Mesenchymal stem cell (in vitro differentiated cells and primary cell): ENCODE measurements at regions not wholly inside any gene's neighbourhood (a gene's known extent, or its start where the extent isn't known, plus 50 kb on each side); places are given as distances from the start of the nearest gene placed in this dataset.

Experiments used
- DNase-seq: peaks from one replicate; pipeline ENCODE4 v3.0.0-alpha.2; 2013
- H2AFZ ChIP-seq: one replicate; pipeline ENCODE4 v1.6.1; 2013; ENCODE audit warnings: low read depth, mild to moderate bottlenecking, control low read depth, inconsistent platforms, low read length, moderate library complexity
- H2AK5ac ChIP-seq: 2 replicates; pipeline ENCODE4 v1.6.1; 2013; ENCODE audit warnings: low read length, moderate library complexity, mild to moderate bottlenecking, inconsistent platforms; ENCODE audit not compliant: severe bottlenecking
- H2BK120ac ChIP-seq: one replicate; pipeline ENCODE4 v1.6.1; 2013; ENCODE audit warnings: low read depth, mild to moderate bottlenecking, inconsistent platforms, low read length, moderate library complexity
- H2BK12ac ChIP-seq, 2 experiments: one replicate each; pipeline ENCODE4 v1.6.1; 2013; ENCODE audit warnings: inconsistent platforms in 2 of 2, low read length in 2 of 2, mild to moderate bottlenecking in 2 of 2, moderate library complexity in 2 of 2, control low read depth in 1 of 2
- H2BK15ac ChIP-seq: one replicate; pipeline ENCODE4 v1.6.1; 2013; ENCODE audit warnings: mild to moderate bottlenecking, low read depth, inconsistent platforms; ENCODE audit not compliant: poor library complexity, severe bottlenecking
- H2BK5ac ChIP-seq: 2 replicates; pipeline ENCODE4 v1.6.1; 2013; ENCODE audit warnings: low read depth, mild to moderate bottlenecking, low read length, control low read depth, inconsistent platforms; ENCODE audit not compliant: poor library complexity, severe bottlenecking
- H3K14ac ChIP-seq, 2 experiments: one replicate each; pipeline ENCODE4 v1.6.1; 2013; ENCODE audit warnings: inconsistent platforms in 2 of 2, low read length in 2 of 2, control low read depth in 1 of 2, mild to moderate bottlenecking in 1 of 2, moderate library complexity in 1 of 2
- H3K18ac ChIP-seq, 2 experiments: one replicate each; pipeline ENCODE4 v1.6.1; 2013; ENCODE audit warnings: inconsistent platforms in 2 of 2, low read length in 2 of 2, control low read depth in 1 of 2, low read depth in 1 of 2, mild to moderate bottlenecking in 1 of 2
- H3K23ac ChIP-seq, 2 experiments: one replicate each; pipeline ENCODE4 v1.6.1; 2013; ENCODE audit warnings: inconsistent platforms in 2 of 2, low read length in 2 of 2, mild to moderate bottlenecking in 2 of 2, moderate library complexity in 2 of 2, control low read depth in 1 of 2
- H3K27ac ChIP-seq: 2 replicates; pipeline ENCODE4 v1.5.1; 2013; ENCODE audit warnings: mild to moderate bottlenecking, moderate library complexity, low read length, control low read depth, inconsistent platforms; ENCODE audit not compliant: poor library complexity, severe bottlenecking
- H3K27me3 ChIP-seq, 2 experiments: 2 replicates each; pipeline versions ENCODE4 v1.6.1 to v1.7.0; 2013; ENCODE audit warnings: low read length in 2 of 2, mild to moderate bottlenecking in 2 of 2, moderate library complexity in 2 of 2, control low read depth in 1 of 2, inconsistent platforms in 1 of 2; ENCODE audit not compliant: control insufficient read depth in 1 of 2, insufficient read depth in 1 of 2
- H3K36me3 ChIP-seq, 2 experiments: 2 replicates each; pipeline versions ENCODE4 v1.6.1 to v1.7.0; 2013; ENCODE audit warnings: low read length in 2 of 2, control low read depth in 1 of 2, inconsistent platforms in 1 of 2, low read depth in 1 of 2, mild to moderate bottlenecking in 1 of 2; ENCODE audit not compliant: insufficient read depth in 2 of 2, control insufficient read depth in 1 of 2
- H3K4ac ChIP-seq, 2 experiments: one replicate each; pipeline ENCODE4 v1.6.1; 2013; ENCODE audit warnings: inconsistent platforms in 2 of 2, low read length in 2 of 2, mild to moderate bottlenecking in 2 of 2, moderate library complexity in 2 of 2, control low read depth in 1 of 2, low read depth in 1 of 2
- H3K4me1 ChIP-seq: 2 replicates; pipeline ENCODE4 v1.6.1; 2013; ENCODE audit warnings: low read depth, low read length, control low read depth; ENCODE audit not compliant: control insufficient read depth, insufficient read depth
- H3K4me2 ChIP-seq: 2 replicates; pipeline ENCODE4 v1.6.1; 2013; ENCODE audit warnings: low read length, mild to moderate bottlenecking, inconsistent platforms; ENCODE audit not compliant: poor library complexity, severe bottlenecking
- H3K4me3 ChIP-seq, 2 experiments: 2 replicates each; pipeline versions ENCODE4 v1.5.1 to v1.7.0; 2013; ENCODE audit warnings: low read length in 2 of 2, mild to moderate bottlenecking in 2 of 2, control low read depth in 1 of 2, low read depth in 1 of 2; ENCODE audit not compliant: insufficient read depth in 1 of 2
- H3K79me1 ChIP-seq: replicated peaks from 2 replicates; pipeline ENCODE4 v1.6.1; 2013; ENCODE audit warnings: mild to moderate bottlenecking, control low read depth, low read length, inconsistent platforms; ENCODE audit not compliant: poor library complexity, severe bottlenecking
- H3K9ac ChIP-seq: 2 replicates; pipeline ENCODE4 v1.7.0; 2013; ENCODE audit warnings: mild to moderate bottlenecking, low read length, moderate library complexity
- H3K9me3 ChIP-seq: 2 replicates; pipeline ENCODE4 v1.7.0; 2013; ENCODE audit warnings: mild to moderate bottlenecking, low read length; ENCODE audit not compliant: control insufficient read depth
- H4K8ac ChIP-seq: one replicate; pipeline ENCODE4 v1.6.1; 2013; ENCODE audit warnings: inconsistent platforms, mild to moderate bottlenecking, low read length, moderate library complexity
- H4K91ac ChIP-seq: one replicate; pipeline ENCODE4 v1.6.1; 2013; ENCODE audit warnings: mild to moderate bottlenecking, low read length, inconsistent platforms
- WGBS: methylation state at CpG from one replicate; pipeline ENCODE4 v1.1.7; 2013; ENCODE audit warnings: mixed read lengths; 5-methylcytosine and 5-hydroxymethylcytosine counted together

GRCh38 chr10:84798312-84798711 lies 469.9 kb downstream of the CCSER2 start:
- Histone ChIP-seq H4K8ac (no peak overlapping the region), H3K23ac (no peak overlapping the region), H3K27ac (no peak overlapping the region), H2AFZ (no peak overlapping the region), H3K27me3 (no peaks in the 10 kb centered on the region), H3K36me3 (no peaks in the 10 kb centered on the region), H2BK120ac (no peak overlapping the region), H4K91ac (no peak overlapping the region), H3K4ac (no peak overlapping the region), H2BK15ac (no peak overlapping the region), H3K4me2 (no peak overlapping the region), H2BK12ac (no peak overlapping the region), H2BK5ac (no peak overlapping the region), H3K4me1 (no peaks in the 10 kb centered on the region), H3K79me1 (no peaks in the 10 kb centered on the region), H3K18ac (no peak overlapping the region), H3K9ac (no peak overlapping the region), H3K14ac (no peak overlapping the region), H3K4me3 (no peak overlapping the region), H2AK5ac (no peak overlapping the region), H3K9me3 (no peaks in the 10 kb centered on the region)
- WGBS, result 82% methylated on average over 4 of the region's 5 CpGs
- DNase-seq, result no peak

DNA sequence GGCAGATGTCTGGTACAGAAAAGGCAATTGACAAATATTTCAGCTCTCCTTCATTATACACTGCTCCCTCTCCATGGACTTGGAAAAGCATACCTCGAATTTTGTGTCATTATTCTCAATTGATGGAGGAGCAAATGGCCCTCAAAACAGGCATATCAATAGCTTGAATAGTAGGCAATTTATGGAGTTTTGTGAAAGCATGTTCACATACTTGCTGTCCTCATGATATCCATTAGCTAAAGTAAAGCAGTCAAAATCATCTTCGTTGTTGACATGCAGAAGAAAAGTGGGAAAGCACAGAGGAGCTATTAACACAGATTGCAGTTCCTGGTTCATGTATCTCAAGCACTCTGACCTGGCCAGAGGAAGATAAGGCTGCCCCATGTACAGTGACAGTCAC lies 472.8 kb downstream of the CCSER2 start:
- H3K4ac ChIP-seq, result no peak overlapping the region
- H4K8ac ChIP-seq, result no peak overlapping the region
- H3K4me3 ChIP-seq, result no peak overlapping the region
- H3K79me1 ChIP-seq, result no peaks in the 10 kb centered on the region
- no peaks in the 10 kb centered on the region for H3K27me3 ChIP-seq
- no peak overlapping the region for H4K91ac ChIP-seq
- no peak overlapping the region for H2BK120ac ChIP-seq
- H2BK15ac ChIP-seq, result no peak overlapping the region
- WGBS, result 41% methylated on average over 1 of the region's 2 CpGs
- H3K4me1 ChIP-seq, result no peaks in the 10 kb centered on the region
- no peak overlapping the region for H2BK5ac ChIP-seq
- H2AFZ ChIP-seq, result no peak overlapping the region
- no peaks in the 10 kb centered on the region for H3K9me3 ChIP-seq
- H3K14ac ChIP-seq, result no peak overlapping the region
- H3K27ac ChIP-seq, result no peak overlapping the region
- no peak for DNase-seq
- no peak overlapping the region for H2BK12ac ChIP-seq
- H3K23ac ChIP-seq, result no peak overlapping the region
- H2AK5ac ChIP-seq, result no peak overlapping the region
- no peak overlapping the region for H3K4me2 ChIP-seq
- H3K18ac ChIP-seq, result no peak overlapping the region
- no peak overlapping the region for H3K9ac ChIP-seq
- H3K36me3 ChIP-seq, result no peaks in the 10 kb centered on the region

DNA sequence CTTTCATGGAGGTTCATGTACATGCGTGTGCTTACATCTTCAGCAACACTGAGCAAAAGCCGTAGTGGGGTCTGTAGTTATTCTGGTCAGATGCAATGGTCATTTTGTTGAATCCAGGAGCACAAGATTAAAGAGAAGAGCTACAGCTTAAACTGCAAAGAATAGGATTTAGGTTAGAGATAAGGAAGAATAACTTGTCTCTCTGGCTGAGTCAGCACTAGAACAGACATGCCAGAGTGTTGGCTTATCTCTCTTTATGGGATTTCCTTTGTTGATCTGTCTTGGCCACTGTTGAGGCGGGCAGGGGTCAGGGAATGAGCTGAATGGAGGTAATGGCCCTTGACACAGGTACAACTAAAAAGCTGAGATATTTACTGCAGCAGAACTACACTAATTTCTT lies 473.5 kb downstream of the CCSER2 start:
- Histone ChIP-seq H2BK12ac (no peak overlapping the region), H3K36me3 (no peaks in the 10 kb centered on the region), H2AFZ (no peak overlapping the region), H2BK120ac (no peak overlapping the region), H3K4me1 (no peaks in the 10 kb centered on the region), H2AK5ac (no peak overlapping the region), H3K27me3 (no peaks in the 10 kb centered on the region), H3K9ac (no peak overlapping the region), H3K14ac (no peak overlapping the region), H2BK5ac (no peak overlapping the region), H3K79me1 (no peaks in the 10 kb centered on the region), H4K91ac (no peak overlapping the region), H3K4me3 (no peak overlapping the region), H3K9me3 (peaks cover 3% of the 10 kb centered on the region), H4K8ac (no peak overlapping the region), H3K27ac (no peak overlapping the region), H2BK15ac (no peak overlapping the region), H3K18ac (no peak overlapping the region), H3K4me2 (no peak overlapping the region), H3K23ac (no peak overlapping the region), H3K4ac (no peak overlapping the region)
- no peak for DNase-seq
- WGBS, result 68% methylated on average over 3 of the region's 3 CpGs

DNA sequence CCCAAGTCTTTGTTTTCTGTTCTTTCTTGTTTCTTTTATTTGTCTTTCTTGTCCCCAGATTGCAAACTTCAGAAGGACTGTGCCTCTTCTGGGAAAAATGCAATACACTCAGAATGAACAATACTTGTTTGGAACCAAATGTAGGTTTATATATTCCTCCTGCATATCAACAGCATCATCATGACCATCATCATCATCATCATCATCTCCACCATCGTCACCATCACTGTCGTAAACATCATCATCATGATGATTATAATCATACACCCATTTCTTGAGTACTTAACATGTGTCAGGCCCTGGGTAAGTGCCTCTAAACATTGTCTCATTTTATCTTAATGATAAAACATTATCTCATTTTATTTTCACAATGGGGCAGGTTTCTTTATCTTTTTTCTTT lies 476.8 kb downstream of the CCSER2 start:
- no peak overlapping the region for H2BK5ac ChIP-seq
- no peaks in the 10 kb centered on the region for H3K27me3 ChIP-seq
- no peak overlapping the region for H2AFZ ChIP-seq
- no peak overlapping the region for H3K23ac ChIP-seq
- H2BK120ac ChIP-seq, result no peak overlapping the region
- no peaks in the 10 kb centered on the region for H3K79me1 ChIP-seq
- H3K4ac ChIP-seq, result no peak overlapping the region
- H3K14ac ChIP-seq, result no peak overlapping the region
- no peak overlapping the region for H2AK5ac ChIP-seq
- H3K27ac ChIP-seq, result no peak overlapping the region
- no peak for DNase-seq
- no peak overlapping the region for H3K4me2 ChIP-seq
- no peak overlapping the region for H3K9ac ChIP-seq
- no peak overlapping the region for H4K91ac ChIP-seq
- no peak overlapping the region for H3K4me3 ChIP-seq
- H2BK15ac ChIP-seq, result no peak overlapping the region
- no peak overlapping the region for H2BK12ac ChIP-seq
- H4K8ac ChIP-seq, result no peak overlapping the region
- peaks cover 3% of the 10 kb centered on the region for H3K9me3 ChIP-seq
- no peak overlapping the region for H3K18ac ChIP-seq
- no peaks in the 10 kb centered on the region for H3K4me1 ChIP-seq
- H3K36me3 ChIP-seq, result no peaks in the 10 kb centered on the region
- 52% methylated on average over 2 of the region's 2 CpGs for WGBS
